Parathyroid adenoma (tissue), 2 donors: ENCODE measurements at regions not wholly inside any gene's neighbourhood (a gene's known extent, or its start where the extent isn't known, plus 50 kb on each side); places are given as distances from the start of the nearest gene placed in this dataset.

ENCODE experiments used
- H2AFZ ChIP-seq: fragments of 300-600 bp; sonication (generic); one replicate; pipeline ENCODE4 v1.7.0; 2017; ENCODE audit warnings: antibody characterized with exemption, mild to moderate bottlenecking
- H3K27ac ChIP-seq: fragments of 300-600 bp; sonication (generic); one replicate; pipeline ENCODE4 v1.7.0; 2017
- H3K27me3 ChIP-seq: fragments of 300-600 bp; sonication (generic); one replicate; pipeline ENCODE4 v1.7.0; 2017; ENCODE audit warnings: low read length; ENCODE audit not compliant: control insufficient read depth, insufficient read depth
- H3K36me3 ChIP-seq: fragments of 300-600 bp; sonication (generic); one replicate; pipeline ENCODE4 v1.7.0; 2017; ENCODE audit warnings: low read length; ENCODE audit not compliant: control insufficient read depth, insufficient read depth
- H3K4me1 ChIP-seq: fragments of 300-600 bp; sonication (generic); one replicate; pipeline ENCODE4 v1.7.0; 2017; ENCODE audit warnings: control low read depth
- H3K4me2 ChIP-seq: fragments of 300-600 bp; sonication (generic); one replicate; pipeline ENCODE4 v1.7.0; 2017; ENCODE audit warnings: low read length
- H3K4me3 ChIP-seq: fragments of 300-600 bp; sonication (generic); one replicate; pipeline ENCODE4 v1.7.0; 2017; ENCODE audit warnings: low read depth, low read length
- H3K79me2 ChIP-seq: fragments of 300-600 bp; sonication (generic); one replicate; pipeline ENCODE4 v1.7.0; 2017; ENCODE audit warnings: control low read depth
- H3K9ac ChIP-seq: fragments of 300-600 bp; sonication (generic); one replicate; pipeline ENCODE4 v1.7.0; 2017; ENCODE audit warnings: mild to moderate bottlenecking
- H3K9me3 ChIP-seq: fragments of 300-600 bp; sonication (generic); one replicate; pipeline ENCODE4 v1.7.0; 2017; ENCODE audit warnings: low read length; ENCODE audit not compliant: control insufficient read depth
- CTCF ChIP-seq: fragments of 300-600 bp; sonication (generic); IDR thresholded peaks from one replicate; pipeline ENCODE4 v1.7.0; 2017; ENCODE audit warnings: antibody characterized with exemption, mild to moderate bottlenecking
- donor health status: primary hyperparathyroidism.

- Histone ChIP-seq H3K4me2 (no peak overlapping the region), H3K36me3 (no peaks in the 10 kb centered on the region), H3K4me1 (peaks cover 32% of the 10 kb centered on the region), H3K9me3 (no peaks in the 10 kb centered on the region), H3K27me3 (no peaks in the 10 kb centered on the region), H3K27ac (no peak overlapping the region), H3K4me3 (no peak overlapping the region), H2AFZ (peak overlapping the region; percentile 1), H3K79me2 (no peaks in the 10 kb centered on the region), H3K9ac (no peak overlapping the region)
- no peak for TF ChIP-seq CTCF
Observed at GRCh38 chr5:58183078-58183785, 276.7 kb downstream of the PLK2 start.

GRCh38 chr5:58182287-58182841, 277.5 kb downstream of the PLK2 start:
- Histone ChIP-seq H3K27me3 (no peaks in the 10 kb centered on the region), H3K79me2 (no peaks in the 10 kb centered on the region), H3K4me1 (peaks cover 24% of the 10 kb centered on the region), H2AFZ (peak overlapping the region; percentile 51), H3K36me3 (no peaks in the 10 kb centered on the region), H3K4me3 (no peak overlapping the region), H3K27ac (peak overlapping the region; percentile 17), H3K9ac (no peak overlapping the region), H3K4me2 (peak overlapping the region; percentile 29), H3K9me3 (no peaks in the 10 kb centered on the region)
- no peak for TF ChIP-seq CTCF

- no peaks in the 10 kb centered on the region for H3K36me3 ChIP-seq
- no peaks in the 10 kb centered on the region for H3K79me2 ChIP-seq
- peak overlapping the region; percentile 33 for H3K27ac ChIP-seq
- peaks cover 24% of the 10 kb centered on the region for H3K4me1 ChIP-seq
- H3K27me3 ChIP-seq, result no peaks in the 10 kb centered on the region
- peak overlapping the region; percentile 65 for H2AFZ ChIP-seq
- no peaks in the 10 kb centered on the region for H3K9me3 ChIP-seq
- TF ChIP-seq CTCF, result no peak
- H3K4me3 ChIP-seq, result no peak overlapping the region
- H3K9ac ChIP-seq, result no peak overlapping the region
- H3K4me2 ChIP-seq, result peak overlapping the region; percentile 47
Observed at GRCh38 chr5:58181578-58182286, 278.2 kb downstream of the PLK2 start.

GRCh38 chr5:58172946-58173345, 286.9 kb downstream of the PLK2 start:
- no peaks in the 10 kb centered on the region for H3K4me1 ChIP-seq
- H3K27me3 ChIP-seq, result no peaks in the 10 kb centered on the region
- no peak overlapping the region for H2AFZ ChIP-seq
- H3K4me2 ChIP-seq, result no peak overlapping the region
- H3K36me3 ChIP-seq, result no peaks in the 10 kb centered on the region
- no peak overlapping the region for H3K9ac ChIP-seq
- H3K27ac ChIP-seq, result no peak overlapping the region
- TF ChIP-seq CTCF, result no peak
- H3K4me3 ChIP-seq, result no peak overlapping the region
- no peaks in the 10 kb centered on the region for H3K79me2 ChIP-seq
- no peaks in the 10 kb centered on the region for H3K9me3 ChIP-seq
